Activated T-helper 17 cell treated with anti-CD3 and anti-CD28 coated beads, Interleukin-2, amount 50 U/mL, for 72 hours (primary cell): ENCODE measurements at regions not wholly inside any gene's neighbourhood (a gene's known extent, or its start where the extent isn't known, plus 50 kb on each side); places are given as distances from the start of the nearest gene placed in this dataset.

Source experiments
- ATAC-seq: fragments of 150-1000 bp; cut with Tn5 transposase; replicated peaks from 2 replicates; pipeline ENCODE4 v1.10.0; 2021; ENCODE audit warnings: mild to moderate bottlenecking, moderate library complexity
- H3K27ac Mint-ChIP-seq: one replicate; pipeline ENCODE4 v1.8.0; 2022; ENCODE audit warnings: mixed read lengths
- H3K27me3 Mint-ChIP-seq: one replicate; pipeline ENCODE4 v1.8.0; 2022; ENCODE audit warnings: mixed read lengths
- H3K36me3 Mint-ChIP-seq: one replicate; pipeline ENCODE4 v1.8.0; 2022; ENCODE audit warnings: low read depth, mild to moderate bottlenecking, mixed read lengths
- H3K4me1 Mint-ChIP-seq: one replicate; pipeline ENCODE4 v1.8.0; 2022; ENCODE audit warnings: mixed read lengths
- H3K4me3 Mint-ChIP-seq: one replicate; pipeline ENCODE4 v1.8.0; 2022; ENCODE audit warnings: mild to moderate bottlenecking, mixed read lengths
- H3K9me3 Mint-ChIP-seq: one replicate; pipeline ENCODE4 v1.8.0; 2022; ENCODE audit warnings: mixed read lengths

- peaks cover 5% of the 10 kb centered on the region for H3K9me3 Mint-ChIP-seq
- no peak overlapping the region for H3K27ac Mint-ChIP-seq
- H3K4me1 Mint-ChIP-seq = no peaks in the 10 kb centered on the region
- no peaks in the 10 kb centered on the region for H3K27me3 Mint-ChIP-seq
- ATAC-seq = no peak
- H3K4me3 Mint-ChIP-seq = no peak overlapping the region
- H3K36me3 Mint-ChIP-seq = no peaks in the 10 kb centered on the region
Observed at GRCh38 chr9:18012170-18012569, 433.3 kb downstream of the SH3GL2 start.

GRCh38 chr9:18014556-18014955, 435.7 kb downstream of the SH3GL2 start:
- H3K4me1 Mint-ChIP-seq = no peaks in the 10 kb centered on the region
- no peaks in the 10 kb centered on the region for H3K27me3 Mint-ChIP-seq
- H3K27ac Mint-ChIP-seq = no peak overlapping the region
- no peaks in the 10 kb centered on the region for H3K36me3 Mint-ChIP-seq
- ATAC-seq = no peak
- no peak overlapping the region for H3K4me3 Mint-ChIP-seq
- peaks cover 10% of the 10 kb centered on the region for H3K9me3 Mint-ChIP-seq

- no peak overlapping the region for H3K27ac Mint-ChIP-seq
- ATAC-seq = no peak
- H3K9me3 Mint-ChIP-seq = peaks cover 11% of the 10 kb centered on the region
- no peaks in the 10 kb centered on the region for H3K36me3 Mint-ChIP-seq
- no peak overlapping the region for H3K4me3 Mint-ChIP-seq
- no peaks in the 10 kb centered on the region for H3K4me1 Mint-ChIP-seq
- H3K27me3 Mint-ChIP-seq = no peaks in the 10 kb centered on the region
Observed at GRCh38 chr9:18015116-18015515, 436.2 kb downstream of the SH3GL2 start.

GRCh38 chr9:18017136-18017535, 438.3 kb downstream of the SH3GL2 start:
- Mint-ChIP-seq H3K27me3 (no peaks in the 10 kb centered on the region), H3K27ac (no peak overlapping the region), H3K4me3 (no peak overlapping the region), H3K4me1 (no peaks in the 10 kb centered on the region), H3K9me3 (peaks cover 16% of the 10 kb centered on the region), H3K36me3 (no peaks in the 10 kb centered on the region)
- no peak for ATAC-seq

- Mint-ChIP-seq H3K4me3 (no peak overlapping the region), H3K9me3 (peaks cover 16% of the 10 kb centered on the region), H3K27ac (no peak overlapping the region), H3K4me1 (no peaks in the 10 kb centered on the region), H3K27me3 (no peaks in the 10 kb centered on the region), H3K36me3 (no peaks in the 10 kb centered on the region)
- ATAC-seq = no peak
Observed at GRCh38 chr9:18018221-18018620, 439.4 kb downstream of the SH3GL2 start.

- H3K27me3 Mint-ChIP-seq = no peaks in the 10 kb centered on the region
- no peak overlapping the region for H3K4me3 Mint-ChIP-seq
- H3K4me1 Mint-ChIP-seq = no peaks in the 10 kb centered on the region
- no peak for ATAC-seq
- H3K9me3 Mint-ChIP-seq = peaks cover 16% of the 10 kb centered on the region
- H3K36me3 Mint-ChIP-seq = no peaks in the 10 kb centered on the region
- H3K27ac Mint-ChIP-seq = no peak overlapping the region
Observed at GRCh38 chr9:18018661-18019060, 439.8 kb downstream of the SH3GL2 start.

- Mint-ChIP-seq H3K27me3 (no peaks in the 10 kb centered on the region), H3K4me1 (no peaks in the 10 kb centered on the region)
- no peak for ATAC-seq
Observed at GRCh38 chr9:18020121-18020745, 441.4 kb downstream of the SH3GL2 start.

GRCh38 chr9:18022642-18023041, 443.8 kb downstream of the SH3GL2 start:
- Mint-ChIP-seq H3K27me3 (no peaks in the 10 kb centered on the region), H3K4me1 (no peaks in the 10 kb centered on the region), H3K9me3 (peaks cover 21% of the 10 kb centered on the region), H3K4me3 (no peak overlapping the region), H3K27ac (no peak overlapping the region), H3K36me3 (no peaks in the 10 kb centered on the region)
- no peak for ATAC-seq

More at GRCh38 chr9:18020121-18020745, 441.4 kb downstream of the SH3GL2 start:
- Mint-ChIP-seq H3K27ac (no peak overlapping the region), H3K9me3 (peaks cover 24% of the 10 kb centered on the region), H3K36me3 (no peaks in the 10 kb centered on the region), H3K4me3 (no peak overlapping the region)

- Mint-ChIP-seq H3K27ac (no peak overlapping the region), H3K9me3 (peaks cover 18% of the 10 kb centered on the region), H3K36me3 (no peaks in the 10 kb centered on the region), H3K4me3 (no peak overlapping the region), H3K4me1 (no peaks in the 10 kb centered on the region), H3K27me3 (no peaks in the 10 kb centered on the region)
- ATAC-seq = no peak
Observed at GRCh38 chr9:18023332-18023731, 444.5 kb downstream of the SH3GL2 start.

- no peaks in the 10 kb centered on the region for H3K27me3 Mint-ChIP-seq
- no peaks in the 10 kb centered on the region for H3K36me3 Mint-ChIP-seq
- no peak overlapping the region for H3K4me3 Mint-ChIP-seq
- H3K9me3 Mint-ChIP-seq = no peaks in the 10 kb centered on the region
- H3K4me1 Mint-ChIP-seq = no peaks in the 10 kb centered on the region
- no peak for ATAC-seq
- no peak overlapping the region for H3K27ac Mint-ChIP-seq
Observed at GRCh38 chr9:18032636-18033035, 441.3 kb upstream of the ADAMTSL1 start.

- Mint-ChIP-seq H3K36me3 (no peaks in the 10 kb centered on the region), H3K4me1 (no peaks in the 10 kb centered on the region), H3K27me3 (no peaks in the 10 kb centered on the region), H3K27ac (no peak overlapping the region), H3K4me3 (no peak overlapping the region), H3K9me3 (no peaks in the 10 kb centered on the region)
- no peak for ATAC-seq
Observed at GRCh38 chr9:18036422-18037187, 437.3 kb upstream of the ADAMTSL1 start.

GRCh38 chr9:18037981-18038380, 436.0 kb upstream of the ADAMTSL1 start:
- no peak for ATAC-seq

GRCh38 chr9:18040327-18040726, 433.6 kb upstream of the ADAMTSL1 start:
- Mint-ChIP-seq H3K27me3 (no peaks in the 10 kb centered on the region), H3K36me3 (no peaks in the 10 kb centered on the region), H3K4me3 (no peak overlapping the region), H3K9me3 (no peaks in the 10 kb centered on the region), H3K27ac (no peak overlapping the region), H3K4me1 (no peaks in the 10 kb centered on the region)
- no peak for ATAC-seq

More at GRCh38 chr9:18037981-18038380, 436.0 kb upstream of the ADAMTSL1 start:
- Mint-ChIP-seq H3K27ac (no peak overlapping the region), H3K4me3 (no peak overlapping the region), H3K9me3 (no peaks in the 10 kb centered on the region), H3K36me3 (no peaks in the 10 kb centered on the region), H3K27me3 (no peaks in the 10 kb centered on the region), H3K4me1 (no peaks in the 10 kb centered on the region)

- Mint-ChIP-seq H3K4me1 (no peaks in the 10 kb centered on the region), H3K4me3 (no peak overlapping the region), H3K27ac (no peak overlapping the region), H3K27me3 (no peaks in the 10 kb centered on the region), H3K9me3 (no peaks in the 10 kb centered on the region), H3K36me3 (no peaks in the 10 kb centered on the region)
- no peak for ATAC-seq
Observed at GRCh38 chr9:18043978-18044377, 430.0 kb upstream of the ADAMTSL1 start.

GRCh38 chr9:18045326-18045725, 428.6 kb upstream of the ADAMTSL1 start:
- Mint-ChIP-seq H3K36me3 (no peaks in the 10 kb centered on the region), H3K4me3 (no peak overlapping the region)

More at GRCh38 chr9:18045326-18045725, 428.6 kb upstream of the ADAMTSL1 start:
- no peak overlapping the region for H3K27ac Mint-ChIP-seq
- ATAC-seq = no peak
- H3K9me3 Mint-ChIP-seq = no peaks in the 10 kb centered on the region
- H3K27me3 Mint-ChIP-seq = no peaks in the 10 kb centered on the region
- no peaks in the 10 kb centered on the region for H3K4me1 Mint-ChIP-seq
